ENCODE measurements at regions not wholly inside any gene's neighbourhood (a gene's known extent, or its start where the extent isn't known, plus 50 kb on each side); places are given as distances from the start of the nearest gene placed in this dataset.
A peak's percentile ranks its signal among the peaks of the same experiment; 100 is the strongest.

- DNase-seq (ENCODE audit: low spot score), result peak; percentile 12
- in situ Hi-C loops (cut with MboI; ENCODE audit: low sequenced_read_pairs, unreplicated experiment), result no loop called here
- TF ChIP-seq CTCF (IDR thresholded peaks at IDR 0.05; ENCODE audit: borderline replicate concordance, control extremely low read depth, extremely low read depth, insufficient read depth, missing control alignments), result no peak
Measured at GRCh38 chr5:27472000-27472763, 433.8 kb upstream of the CDH9 start.

GRCh38 chr5:27466959-27467358, 428.6 kb upstream of the CDH9 start:
- in situ Hi-C loops (cut with MboI; ENCODE audit: low sequenced_read_pairs, unreplicated experiment), result no loop called here
- no peak for DNase-seq (ENCODE audit: low spot score)
- TF ChIP-seq CTCF (IDR thresholded peaks at IDR 0.05; ENCODE audit: borderline replicate concordance, control extremely low read depth, extremely low read depth, insufficient read depth, missing control alignments), result no peak

GRCh38 chr5:27465140-27465539, 426.8 kb upstream of the CDH9 start:
- in situ Hi-C loops (cut with MboI; ENCODE audit: low sequenced_read_pairs, unreplicated experiment), result no loop called here
- no peak for TF ChIP-seq CTCF (IDR thresholded peaks at IDR 0.05; ENCODE audit: borderline replicate concordance, control extremely low read depth, extremely low read depth, insufficient read depth, missing control alignments)
- no peak for DNase-seq (ENCODE audit: low spot score)

- no peak for DNase-seq (ENCODE audit: low spot score)
- no peak for TF ChIP-seq CTCF (IDR thresholded peaks at IDR 0.05; ENCODE audit: borderline replicate concordance, control extremely low read depth, extremely low read depth, insufficient read depth, missing control alignments)
- in situ Hi-C loops (cut with MboI; ENCODE audit: low sequenced_read_pairs, unreplicated experiment), result no loop called here
Measured at GRCh38 chr5:27463446-27464149, 425.2 kb upstream of the CDH9 start.

- no peak for TF ChIP-seq CTCF (IDR thresholded peaks at IDR 0.05; ENCODE audit: borderline replicate concordance, control extremely low read depth, extremely low read depth, insufficient read depth, missing control alignments)
Measured at GRCh38 chr5:27462936-27463335, 424.6 kb upstream of the CDH9 start.

GRCh38 chr5:27458287-27458686, 419.9 kb upstream of the CDH9 start:
- no peak for TF ChIP-seq CTCF (IDR thresholded peaks at IDR 0.05; ENCODE audit: borderline replicate concordance, control extremely low read depth, extremely low read depth, insufficient read depth, missing control alignments)
- in situ Hi-C loops (cut with MboI; ENCODE audit: low sequenced_read_pairs, unreplicated experiment), result no loop called here
- DNase-seq (ENCODE audit: low spot score), result no peak

More at GRCh38 chr5:27462936-27463335, 424.6 kb upstream of the CDH9 start:
- in situ Hi-C loops (cut with MboI; ENCODE audit: low sequenced_read_pairs, unreplicated experiment), result no loop called here
- DNase-seq (ENCODE audit: low spot score), result no peak

Measured in GM13976 (cell line).